Left lung (tissue), 4 donors: ENCODE measurements at regions not wholly inside any gene's neighbourhood (a gene's known extent, or its start where the extent isn't known, plus 50 kb on each side); places are given as distances from the start of the nearest gene placed in this dataset.

Experiments used
- ATAC-seq: fragments of 200-7000 bp; cut with Tn5 transposase; one replicate; pipeline ENCODE4 v1.9.1; 2020; ENCODE audit warnings: moderate library complexity
- DNase-seq, 4 donors: peaks; one replicate each; pipeline ENCODE4 v3.0.0-alpha.2; 2013 to 2020
- H3K27ac ChIP-seq, 2 donors: fragments of 200-600 bp; sonication (generic) in 1 of 2; one replicate each; pipeline versions ENCODE4 v1.5.0 to v1.8.0; 2020 to 2021
- H3K27me3 ChIP-seq, 2 donors: fragments of 200-600 bp; sonication (generic) in 1 of 2; one replicate each; pipeline versions ENCODE4 v1.5.0 to v1.8.0; 2020 to 2021
- H3K36me3 ChIP-seq, 2 donors: fragments of 200-600 bp; sonication (generic) in 1 of 2; one replicate each; pipeline versions ENCODE4 v1.5.0 to v1.8.0; 2020 to 2021
- H3K4me1 ChIP-seq, 2 donors: fragments of 200-600 bp; one replicate each; pipeline ENCODE4 v1.8.0; 2021
- H3K4me3 ChIP-seq, 2 donors: fragments of 200-600 bp; sonication (generic) in 1 of 2; one replicate each; pipeline versions ENCODE4 v1.5.0 to v1.8.0; 2020 to 2021; ENCODE audit warnings: mild to moderate bottlenecking in 1 of 2
- H3K9me3 ChIP-seq, 2 donors: fragments of 200-600 bp; sonication (generic) in 1 of 2; one replicate each; pipeline versions ENCODE4 v1.5.0 to v1.8.0; 2020 to 2021
- intact Hi-C, 2 donors: fragments of 100-400 bp; cut with DNase I; formaldehyde crosslinking; loops; one replicate each; pipeline versions ENCODE4 v1.11.2 to v1.14.2; 2022
- TF ChIP-seq, protein P1 (sequence below), 2 donors: fragments of 200-600 bp; sonication (generic) in 1 of 2; IDR thresholded peaks; one replicate each; pipeline versions ENCODE4 v1.5.0 to v1.8.0; 2021; ENCODE audit warnings: antibody characterized with exemption in 2 of 2
- donor health status: DM: no; HTN: yes; CAD: no.
- donor health status: DM: no; HTN: no; CAD: no.

DNA sequence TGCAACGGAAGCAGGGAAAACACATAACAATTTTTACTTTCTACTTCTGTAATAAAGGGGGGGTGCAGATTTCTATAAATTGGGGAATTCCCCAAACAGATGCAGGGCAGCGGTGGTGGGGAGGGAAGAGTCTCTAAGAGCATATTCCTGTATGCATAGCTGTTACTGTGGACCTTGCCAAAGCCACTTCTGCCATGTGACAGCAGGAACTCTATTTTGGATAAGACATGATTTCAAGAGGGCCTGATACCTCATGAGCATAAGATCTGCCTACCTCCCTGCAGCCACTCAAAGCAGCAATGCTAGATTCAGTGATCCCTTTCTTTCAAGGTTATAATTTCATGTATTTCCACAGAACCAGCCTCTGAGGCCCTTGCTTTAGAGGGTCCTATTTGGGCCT is 86.2 kb upstream of the CNKSR3 start:
- Histone ChIP-seq H3K36me3 (no peaks in the 10 kb centered on the region), H3K9me3 (no peaks in the 10 kb centered on the region), H3K4me1 (no peaks in the 10 kb centered on the region), H3K27ac (no peak overlapping the region), H3K27me3 (no peaks in the 10 kb centered on the region), H3K4me3 (no peak overlapping the region)
- no peak for ATAC-seq
- TF ChIP-seq, protein P1, sequence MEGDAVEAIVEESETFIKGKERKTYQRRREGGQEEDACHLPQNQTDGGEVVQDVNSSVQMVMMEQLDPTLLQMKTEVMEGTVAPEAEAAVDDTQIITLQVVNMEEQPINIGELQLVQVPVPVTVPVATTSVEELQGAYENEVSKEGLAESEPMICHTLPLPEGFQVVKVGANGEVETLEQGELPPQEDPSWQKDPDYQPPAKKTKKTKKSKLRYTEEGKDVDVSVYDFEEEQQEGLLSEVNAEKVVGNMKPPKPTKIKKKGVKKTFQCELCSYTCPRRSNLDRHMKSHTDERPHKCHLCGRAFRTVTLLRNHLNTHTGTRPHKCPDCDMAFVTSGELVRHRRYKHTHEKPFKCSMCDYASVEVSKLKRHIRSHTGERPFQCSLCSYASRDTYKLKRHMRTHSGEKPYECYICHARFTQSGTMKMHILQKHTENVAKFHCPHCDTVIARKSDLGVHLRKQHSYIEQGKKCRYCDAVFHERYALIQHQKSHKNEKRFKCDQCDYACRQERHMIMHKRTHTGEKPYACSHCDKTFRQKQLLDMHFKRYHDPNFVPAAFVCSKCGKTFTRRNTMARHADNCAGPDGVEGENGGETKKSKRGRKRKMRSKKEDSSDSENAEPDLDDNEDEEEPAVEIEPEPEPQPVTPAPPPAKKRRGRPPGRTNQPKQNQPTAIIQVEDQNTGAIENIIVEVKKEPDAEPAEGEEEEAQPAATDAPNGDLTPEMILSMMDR (IDR thresholded peaks at IDR 0.05) = no peak
- no peak for DNase-seq
- intact Hi-C loops = no loop called here

DNA sequence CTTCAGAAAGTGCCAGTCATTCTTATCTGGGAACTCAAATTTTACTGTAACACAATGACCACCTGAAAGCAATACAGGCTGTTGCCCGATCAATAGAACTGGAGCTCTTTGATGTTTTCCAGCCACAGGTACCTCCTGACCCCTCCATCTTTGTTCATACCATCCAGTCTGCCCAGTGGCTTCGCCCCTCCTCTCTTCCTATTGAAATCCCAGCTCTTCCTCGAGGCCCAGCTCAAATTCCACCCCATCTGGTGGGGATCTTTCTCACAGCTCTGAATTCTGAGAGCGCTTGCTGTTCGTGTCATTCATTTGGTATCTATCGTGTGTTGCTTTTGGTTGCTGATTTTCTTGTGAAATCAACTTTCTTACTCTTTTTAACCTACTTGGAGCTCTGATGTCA is 87.9 kb upstream of the CNKSR3 start:
- no peak overlapping the region for H3K27ac ChIP-seq
- H3K4me1 ChIP-seq = no peaks in the 10 kb centered on the region
- TF ChIP-seq, protein P1 (IDR thresholded peaks at IDR 0.05) = no peak
- H3K4me3 ChIP-seq = no peak overlapping the region
- intact Hi-C loops = no loop called here
- no peaks in the 10 kb centered on the region for H3K27me3 ChIP-seq
- no peaks in the 10 kb centered on the region for H3K9me3 ChIP-seq
- H3K36me3 ChIP-seq = no peaks in the 10 kb centered on the region
- DNase-seq (no peak), ATAC-seq (no peak)

DNA sequence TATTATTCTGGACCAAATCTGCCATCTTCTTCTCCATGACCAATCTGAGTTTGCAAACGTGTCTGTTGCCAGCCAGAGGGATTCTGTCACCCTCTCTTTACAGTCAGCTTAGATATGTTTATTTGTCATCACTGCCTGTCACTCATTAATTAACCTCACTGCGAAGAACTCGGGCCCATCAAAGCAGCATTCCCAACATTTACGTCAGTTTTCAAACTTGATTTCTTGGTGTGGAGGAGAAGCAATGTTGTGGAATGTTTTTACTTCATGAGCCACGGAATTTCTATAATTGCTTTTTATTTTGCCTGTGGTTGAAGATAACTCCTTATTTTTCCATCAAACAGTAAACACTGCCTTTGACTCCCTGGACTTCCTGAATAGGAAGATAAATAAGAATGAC is 91.8 kb upstream of the CNKSR3 start:
- H3K36me3 ChIP-seq = no peaks in the 10 kb centered on the region
- no peaks in the 10 kb centered on the region for H3K27me3 ChIP-seq
- no peak overlapping the region for H3K4me3 ChIP-seq
- ATAC-seq = no peak
- H3K27ac ChIP-seq = no peak overlapping the region
- no peak for DNase-seq
- intact Hi-C loops = no loop called here
- TF ChIP-seq, protein P1 (IDR thresholded peaks at IDR 0.05) = no peak
- H3K9me3 ChIP-seq = no peaks in the 10 kb centered on the region
- H3K4me1 ChIP-seq = no peaks in the 10 kb centered on the region

DNA sequence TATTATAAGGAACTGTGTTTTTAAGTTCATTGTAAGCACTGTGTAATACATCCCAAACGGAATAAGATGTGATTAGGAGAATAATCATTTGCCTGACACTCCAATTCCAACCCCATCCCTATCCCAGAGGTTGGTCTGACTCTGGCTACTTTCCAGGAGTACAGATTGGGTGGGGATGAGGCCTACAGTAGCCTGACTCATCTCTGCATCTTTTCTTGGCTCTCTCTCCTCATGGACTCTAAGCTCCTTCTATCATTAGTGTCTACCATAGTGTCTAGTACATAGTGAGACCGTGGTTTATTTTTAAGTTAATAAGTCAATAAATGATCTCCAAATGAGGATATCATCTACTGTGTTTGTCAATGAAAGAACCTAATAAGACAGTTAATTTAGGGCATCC is 92.2 kb upstream of the CNKSR3 start:
- TF ChIP-seq, protein P1 (IDR thresholded peaks at IDR 0.05) = no peak
- H3K9me3 ChIP-seq = no peaks in the 10 kb centered on the region
- H3K27ac ChIP-seq = no peak overlapping the region
- H3K4me1 ChIP-seq = no peaks in the 10 kb centered on the region
- DNase-seq = no peak
- no peaks in the 10 kb centered on the region for H3K27me3 ChIP-seq
- intact Hi-C loops = no loop called here
- H3K4me3 ChIP-seq = no peak overlapping the region
- ATAC-seq = no peak
- H3K36me3 ChIP-seq = no peaks in the 10 kb centered on the region

DNA sequence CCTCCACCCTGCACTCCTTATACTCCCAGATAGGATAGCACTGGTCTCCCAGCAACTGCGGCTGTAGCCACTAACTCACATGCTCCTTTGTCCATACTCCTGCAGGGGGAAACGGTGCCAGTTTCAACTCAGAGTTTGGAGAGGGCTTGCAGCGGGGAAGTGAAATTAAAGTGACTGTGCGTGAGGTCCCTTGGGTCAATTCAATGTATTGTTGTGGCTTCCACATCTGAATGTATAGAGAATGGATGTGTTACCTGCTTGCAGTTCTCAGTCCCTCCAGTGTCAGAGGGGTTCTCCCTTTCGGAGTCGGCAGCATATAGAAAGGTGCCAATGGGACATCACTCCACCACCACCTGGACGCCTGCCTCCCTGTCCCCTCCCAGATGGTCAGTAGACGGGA is 93.6 kb upstream of the CNKSR3 start:
- TF ChIP-seq, protein P1 (IDR thresholded peaks at IDR 0.05) = no peak
- ATAC-seq = no peak
- no peaks in the 10 kb centered on the region for H3K4me1 ChIP-seq
- no peak for DNase-seq
- intact Hi-C loops = no loop called here
- H3K4me3 ChIP-seq = no peak overlapping the region
- no peaks in the 10 kb centered on the region for H3K27me3 ChIP-seq
- no peaks in the 10 kb centered on the region for H3K9me3 ChIP-seq
- no peak overlapping the region for H3K27ac ChIP-seq
- H3K36me3 ChIP-seq = no peaks in the 10 kb centered on the region
